Mucosa of descending colon (tissue), 3 donors: ENCODE measurements at regions not wholly inside any gene's neighbourhood (a gene's known extent, or its start where the extent isn't known, plus 50 kb on each side); places are given as distances from the start of the nearest gene placed in this dataset.

ENCODE experiments used
- ATAC-seq: fragments of 200-7000 bp; cut with Tn5 transposase; one replicate; pipeline ENCODE4 v1.9.1; 2020; ENCODE audit warnings: mild to moderate bottlenecking, moderate library complexity
- DNase-seq, 3 donors: peaks; one replicate each; pipeline ENCODE4 v3.0.0-alpha.2; 2020
- H3K36me3 ChIP-seq: fragments of 200-600 bp; one replicate; pipeline ENCODE4 v1.8.0; 2021; ENCODE audit warnings: low read depth, mild to moderate bottlenecking
- H3K4me1 ChIP-seq: fragments of 200-600 bp; one replicate; pipeline ENCODE4 v1.8.0; 2021; ENCODE audit warnings: low read depth, mild to moderate bottlenecking
- H3K4me3 ChIP-seq: fragments of 200-600 bp; one replicate; pipeline ENCODE4 v1.8.0; 2021; ENCODE audit warnings: mild to moderate bottlenecking
- H3K9me3 ChIP-seq: fragments of 200-600 bp; one replicate; pipeline ENCODE4 v1.8.0; 2021; ENCODE audit warnings: mild to moderate bottlenecking
- intact Hi-C, 2 donors: fragments of 100-400 bp; cut with DNase I in 1 of 2; cut with micrococcal nuclease in 1 of 2; formaldehyde crosslinking; loops; one replicate each; pipeline versions ENCODE4 v1.11.0 to v1.11.1; 2022; cut with DNase I, micrococcal nuclease
- TF ChIP-seq, protein P1 (sequence below): fragments of 200-600 bp; IDR thresholded peaks from one replicate; pipeline ENCODE4 v1.8.0; 2022; ENCODE audit warnings: antibody characterized with exemption, mild to moderate bottlenecking
- donor health status: DM: no; HTN: no; CAD: no; lungs with moderate emphysema.
- donor health status: DM: no; HTN: no; CAD: no.
- donor health status: DM: no; HTN: yes; CAD: no.

DNA sequence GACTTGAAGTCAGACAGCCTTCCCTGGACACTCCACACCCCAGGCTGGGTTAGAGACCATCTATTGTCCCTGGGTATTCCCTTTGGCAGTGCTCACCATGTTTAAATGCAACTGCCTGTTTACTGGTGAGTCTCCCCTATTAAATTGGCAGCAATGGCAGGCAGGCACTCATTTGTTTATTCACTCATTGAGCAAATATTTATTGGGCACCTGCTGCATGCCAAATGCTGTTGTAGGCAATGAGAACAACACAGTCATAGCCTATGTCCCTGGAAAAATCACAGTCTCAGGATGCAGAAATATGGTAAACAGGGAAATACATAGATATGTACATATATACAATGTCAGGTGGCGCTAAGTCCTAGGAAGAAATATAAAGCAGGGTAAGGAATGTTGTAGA, 212.8 kb downstream of the SUDS3 start:
- intact Hi-C loops = no loop called here
- no peak overlapping the region for H3K4me3 ChIP-seq
- H3K4me1 ChIP-seq = no peaks in the 10 kb centered on the region
- H3K9me3 ChIP-seq = no peaks in the 10 kb centered on the region
- TF ChIP-seq, protein P1, sequence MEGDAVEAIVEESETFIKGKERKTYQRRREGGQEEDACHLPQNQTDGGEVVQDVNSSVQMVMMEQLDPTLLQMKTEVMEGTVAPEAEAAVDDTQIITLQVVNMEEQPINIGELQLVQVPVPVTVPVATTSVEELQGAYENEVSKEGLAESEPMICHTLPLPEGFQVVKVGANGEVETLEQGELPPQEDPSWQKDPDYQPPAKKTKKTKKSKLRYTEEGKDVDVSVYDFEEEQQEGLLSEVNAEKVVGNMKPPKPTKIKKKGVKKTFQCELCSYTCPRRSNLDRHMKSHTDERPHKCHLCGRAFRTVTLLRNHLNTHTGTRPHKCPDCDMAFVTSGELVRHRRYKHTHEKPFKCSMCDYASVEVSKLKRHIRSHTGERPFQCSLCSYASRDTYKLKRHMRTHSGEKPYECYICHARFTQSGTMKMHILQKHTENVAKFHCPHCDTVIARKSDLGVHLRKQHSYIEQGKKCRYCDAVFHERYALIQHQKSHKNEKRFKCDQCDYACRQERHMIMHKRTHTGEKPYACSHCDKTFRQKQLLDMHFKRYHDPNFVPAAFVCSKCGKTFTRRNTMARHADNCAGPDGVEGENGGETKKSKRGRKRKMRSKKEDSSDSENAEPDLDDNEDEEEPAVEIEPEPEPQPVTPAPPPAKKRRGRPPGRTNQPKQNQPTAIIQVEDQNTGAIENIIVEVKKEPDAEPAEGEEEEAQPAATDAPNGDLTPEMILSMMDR = no peak
- ATAC-seq = no peak
- no peak for DNase-seq
- no peaks in the 10 kb centered on the region for H3K36me3 ChIP-seq

DNA sequence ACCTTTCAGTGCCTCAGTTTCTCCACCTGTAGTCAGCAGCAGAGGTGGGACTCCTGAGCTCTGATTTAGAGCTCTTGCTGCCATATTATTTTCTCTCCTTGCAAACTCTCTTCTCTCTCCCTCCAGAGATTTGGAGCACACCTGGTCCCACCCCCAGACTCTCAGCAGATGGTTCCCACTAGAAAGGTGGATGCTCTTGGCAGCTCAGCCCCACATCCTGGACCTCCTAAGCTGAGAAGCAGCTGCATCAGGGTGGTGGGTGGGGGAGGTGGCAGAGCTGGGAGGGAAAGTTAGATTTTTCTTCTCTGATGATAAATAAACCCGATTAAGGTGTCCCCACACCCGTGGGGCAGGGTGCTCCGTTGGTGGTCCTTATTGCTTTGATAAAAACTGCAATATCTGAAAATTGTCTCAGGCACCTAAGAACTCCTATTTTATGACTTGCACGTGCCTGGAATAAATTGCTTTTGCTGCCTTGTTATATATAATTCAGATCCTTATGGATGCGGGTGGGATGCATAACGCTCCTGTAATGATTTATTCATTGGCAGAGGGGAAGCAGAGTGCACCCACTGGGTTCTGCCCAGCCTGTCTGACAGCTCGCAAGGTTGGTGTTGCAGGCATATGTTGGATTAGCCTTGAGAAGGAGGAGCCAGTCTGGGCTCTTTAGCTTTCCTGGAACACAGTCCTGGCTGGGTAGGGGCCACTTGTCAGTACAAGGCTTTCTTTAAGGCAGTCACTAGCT, 214.2 kb downstream of the SUDS3 start:
- Histone ChIP-seq H3K36me3 (no peaks in the 10 kb centered on the region), H3K4me1 (no peaks in the 10 kb centered on the region), H3K4me3 (no peak overlapping the region), H3K9me3 (no peaks in the 10 kb centered on the region)
- TF ChIP-seq, protein P1 = no peak
- intact Hi-C loops = no loop called here
- no peak for ATAC-seq
- no peak for DNase-seq

DNA sequence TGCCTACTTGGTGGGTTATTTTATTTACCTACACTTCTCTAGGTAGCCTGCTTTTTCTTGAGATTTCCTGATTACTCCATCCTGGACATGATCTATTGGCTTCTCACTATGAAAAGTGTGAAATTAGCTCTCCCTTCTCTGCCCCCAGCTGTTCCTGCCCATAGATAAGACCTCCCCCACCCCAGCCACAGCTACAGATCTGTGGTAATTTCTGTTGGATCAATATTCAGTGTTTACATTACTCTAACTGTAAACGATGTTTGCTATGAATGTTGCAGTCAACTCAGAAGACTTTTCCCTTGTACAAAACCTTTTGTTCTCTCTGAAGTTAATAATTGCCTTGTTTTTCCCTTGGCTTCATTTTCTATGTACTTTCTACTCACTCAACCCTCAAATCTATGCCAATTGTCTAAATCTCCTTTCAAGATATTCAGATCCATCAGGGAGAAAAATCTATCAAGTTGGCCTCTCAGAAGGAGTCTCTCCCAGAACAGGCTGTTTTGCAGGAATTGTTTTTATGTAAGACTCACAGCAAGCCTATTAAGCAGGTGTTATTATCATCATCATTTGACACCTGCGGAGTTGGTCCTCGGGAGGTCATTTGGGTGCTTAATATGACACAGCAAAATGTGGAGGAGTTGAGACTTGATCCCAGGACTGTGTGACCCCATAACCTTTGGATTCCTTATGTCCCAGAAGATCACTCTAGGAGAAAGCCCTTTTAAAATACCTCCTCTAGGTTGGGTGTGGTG, 227.4 kb downstream of the SUDS3 start:
- no peaks in the 10 kb centered on the region for H3K36me3 ChIP-seq
- no peak for ATAC-seq
- no peak overlapping the region for H3K4me3 ChIP-seq
- no peaks in the 10 kb centered on the region for H3K9me3 ChIP-seq
- TF ChIP-seq, protein P1 = no peak
- H3K4me1 ChIP-seq = no peaks in the 10 kb centered on the region
- intact Hi-C loops = no loop called here
- DNase-seq = no peak

DNA sequence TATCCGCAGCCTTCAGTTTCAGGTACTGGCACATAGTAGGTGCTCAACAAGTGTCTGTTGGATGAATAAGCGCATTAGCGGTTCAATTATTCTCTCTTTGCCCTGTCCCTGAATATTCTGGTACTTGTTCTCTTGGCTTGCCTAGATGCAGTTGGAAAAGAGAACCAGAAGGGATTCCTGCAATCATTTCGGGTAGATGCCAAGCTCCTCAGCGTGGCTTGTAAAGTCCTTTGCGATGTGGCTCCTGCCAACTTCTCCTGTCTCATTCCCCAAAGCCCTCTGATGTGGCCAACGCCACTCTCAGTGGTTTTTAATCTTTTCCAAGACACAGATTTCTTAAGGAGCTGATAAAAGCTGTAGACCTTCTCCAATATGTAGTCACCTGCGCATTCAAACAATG, 230.3 kb downstream of the SUDS3 start:
- no peak overlapping the region for H3K4me3 ChIP-seq
- TF ChIP-seq, protein P1 = no peak
- H3K9me3 ChIP-seq = no peaks in the 10 kb centered on the region
- ATAC-seq (no peak), DNase-seq (no peak)
- no peaks in the 10 kb centered on the region for H3K4me1 ChIP-seq
- no peaks in the 10 kb centered on the region for H3K36me3 ChIP-seq
- intact Hi-C loops = no loop called here

DNA sequence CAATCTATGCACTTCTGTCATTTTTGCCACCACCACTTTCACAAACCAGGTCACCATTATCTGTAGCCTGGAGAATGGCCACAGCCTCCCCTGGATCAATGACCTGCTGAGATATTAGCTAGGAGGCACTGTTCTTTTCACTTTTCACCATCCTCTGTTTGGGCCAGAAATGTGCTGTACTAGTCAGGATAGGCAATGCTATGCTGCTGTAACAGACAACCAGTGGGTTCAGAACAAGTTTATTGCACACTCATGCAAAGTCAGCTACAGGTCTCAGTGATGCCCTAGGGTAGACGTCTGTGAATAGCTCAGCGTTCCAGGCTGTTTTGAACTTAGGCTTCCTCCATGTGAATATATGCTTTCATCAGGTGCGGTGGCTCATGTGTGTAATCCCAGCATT, 231.5 kb downstream of the SUDS3 start:
- no peaks in the 10 kb centered on the region for H3K9me3 ChIP-seq
- TF ChIP-seq, protein P1 = no peak
- no peak overlapping the region for H3K4me3 ChIP-seq
- intact Hi-C loops = no loop called here
- no peaks in the 10 kb centered on the region for H3K4me1 ChIP-seq
- no peak for DNase-seq
- ATAC-seq = no peak
- H3K36me3 ChIP-seq = no peaks in the 10 kb centered on the region
